Activated T-cell treated with anti-CD3 and anti-CD28 coated beads for 24 hours (primary cell): ENCODE measurements at regions not wholly inside any gene's neighbourhood (a gene's known extent, or its start where the extent isn't known, plus 50 kb on each side); places are given as distances from the start of the nearest gene placed in this dataset.
"Not testable (repeated sequence)": the region's sequence is repeated elsewhere in the genome, so short reads cannot be mapped to it uniquely, and the experiment has no call there.

ENCODE experiments used
- DNase-seq: peaks from one replicate; pipeline ENCODE4 v3.0.0-alpha.2; 2020; ENCODE audit warnings: low read depth

GRCh38 chr14:97802430-97803373 is 1005.5 kb downstream of the VRK1 start:
- DNase-seq, result no peak

DNA sequence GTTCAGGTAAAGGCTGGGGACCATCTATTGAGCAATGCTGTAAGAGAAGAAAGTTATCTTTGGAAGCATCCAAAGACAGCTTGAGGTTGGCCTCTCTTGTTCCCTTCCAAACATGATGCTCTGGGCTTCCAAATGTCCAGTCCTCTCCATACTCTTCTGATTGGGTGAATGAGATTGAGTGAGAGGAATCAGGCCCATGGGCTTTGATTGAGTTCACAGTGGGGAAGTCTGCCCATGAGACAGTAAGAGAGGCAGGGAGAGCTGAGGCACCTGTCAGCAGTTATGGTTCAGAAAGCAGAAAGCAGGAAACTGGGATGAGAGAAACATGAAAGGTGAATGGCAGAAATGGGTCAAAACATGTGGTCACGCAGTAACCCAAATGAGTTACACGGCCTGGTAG is 1006.9 kb downstream of the VRK1 start:
- no peak for DNase-seq

GRCh38 chr14:97806891-97807290 is 1009.7 kb downstream of the VRK1 start:
- no peak for DNase-seq

GRCh38 chr14:97808541-97808940 is 1011.4 kb downstream of the VRK1 start:
- not testable (repeated sequence) for DNase-seq

GRCh38 chr14:97813556-97813955 is 1016.4 kb downstream of the VRK1 start:
- DNase-seq, result no peak

- DNase-seq, result no peak
Measured at GRCh38 chr14:97820781-97821180, 1023.6 kb downstream of the VRK1 start.

DNA sequence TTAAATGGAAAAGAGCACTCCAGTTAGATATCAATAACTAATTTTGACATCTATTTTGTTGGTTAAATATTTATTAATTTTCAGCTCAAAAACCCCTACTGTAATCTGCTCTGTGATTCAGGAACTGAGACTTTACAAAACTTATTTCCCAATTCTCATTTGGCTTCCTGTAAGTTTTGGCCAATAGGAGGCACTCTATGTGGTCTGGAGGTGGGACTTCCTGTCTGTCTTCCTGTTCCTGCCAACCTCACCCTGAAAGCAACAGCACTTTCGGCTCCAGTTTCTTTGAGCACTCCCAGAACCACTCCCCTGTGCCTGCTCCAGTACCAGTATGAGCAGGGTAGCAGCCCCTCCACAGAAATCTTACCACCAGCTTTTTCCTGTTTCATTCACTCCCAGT is 1027.0 kb downstream of the VRK1 start:
- DNase-seq, result no peak

GRCh38 chr14:97827746-97828145 is 1030.6 kb downstream of the VRK1 start:
- no peak for DNase-seq

DNA sequence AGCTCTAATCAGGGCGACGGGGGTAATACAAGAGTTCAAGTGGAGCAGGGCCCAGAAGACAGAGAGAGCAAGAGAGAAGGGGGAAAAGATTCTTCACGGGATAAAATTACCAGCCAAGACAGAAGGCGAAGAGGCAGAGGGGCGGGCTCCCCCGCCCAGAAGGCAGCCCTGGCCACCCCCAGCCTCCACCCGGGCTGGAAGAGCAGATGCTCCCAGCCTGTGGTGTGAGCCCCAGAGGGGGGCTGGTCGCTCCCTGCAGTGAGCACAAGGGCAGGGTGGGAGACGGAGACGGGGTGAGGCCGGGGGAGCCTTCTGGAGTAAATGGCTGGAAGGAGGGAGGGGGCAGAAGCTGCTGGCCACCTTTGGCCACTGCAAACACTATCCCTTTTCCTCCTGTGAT is 1035.6 kb downstream of the VRK1 start:
- DNase-seq, result no peak

DNA sequence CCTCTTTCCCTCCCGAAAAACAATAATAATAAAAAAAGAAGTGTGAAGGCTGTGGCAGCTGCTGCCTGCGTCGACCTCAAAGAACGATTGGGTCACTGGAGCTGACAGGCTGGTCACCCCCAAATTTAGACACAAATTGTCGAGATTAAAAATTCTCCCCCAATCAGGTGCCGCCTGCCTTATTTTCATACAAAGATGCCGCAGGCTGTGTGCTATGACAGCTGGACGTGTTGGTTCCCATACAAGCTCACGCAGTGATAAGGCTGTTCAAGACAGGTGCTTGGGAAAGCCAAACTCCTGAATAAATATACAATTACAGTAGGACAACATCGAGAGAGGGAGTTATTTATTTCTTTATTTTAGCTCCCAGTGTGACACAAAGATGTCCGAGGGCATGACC is 1041.8 kb downstream of the VRK1 start:
- no peak for DNase-seq

- DNase-seq, result no peak
Measured at GRCh38 chr14:97840159-97840558, 1043.0 kb downstream of the VRK1 start.

- DNase-seq, result no peak
Measured at GRCh38 chr14:97841762-97842161, 1044.6 kb downstream of the VRK1 start.

DNA sequence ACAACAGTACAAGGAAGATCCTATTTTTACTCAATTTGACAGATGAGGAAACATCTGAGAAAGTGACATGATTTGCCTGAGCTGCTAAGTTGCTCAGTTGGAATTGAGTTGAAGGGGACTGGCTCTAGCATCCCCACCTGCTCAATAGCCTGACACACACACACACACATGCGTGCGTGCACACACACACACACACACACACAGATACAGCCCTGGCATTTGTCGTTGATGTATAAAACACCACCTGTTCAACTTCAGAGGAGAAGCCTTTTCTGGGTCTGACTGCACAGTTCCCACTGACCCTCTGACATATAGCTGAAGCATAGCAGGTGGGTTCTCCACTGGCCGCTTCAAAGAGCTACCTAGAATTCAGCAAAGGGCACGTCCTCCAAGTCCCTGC is 1045.9 kb downstream of the VRK1 start:
- no peak for DNase-seq

- DNase-seq, result no peak
Measured at GRCh38 chr14:97844042-97844441, 1046.9 kb downstream of the VRK1 start.

DNA sequence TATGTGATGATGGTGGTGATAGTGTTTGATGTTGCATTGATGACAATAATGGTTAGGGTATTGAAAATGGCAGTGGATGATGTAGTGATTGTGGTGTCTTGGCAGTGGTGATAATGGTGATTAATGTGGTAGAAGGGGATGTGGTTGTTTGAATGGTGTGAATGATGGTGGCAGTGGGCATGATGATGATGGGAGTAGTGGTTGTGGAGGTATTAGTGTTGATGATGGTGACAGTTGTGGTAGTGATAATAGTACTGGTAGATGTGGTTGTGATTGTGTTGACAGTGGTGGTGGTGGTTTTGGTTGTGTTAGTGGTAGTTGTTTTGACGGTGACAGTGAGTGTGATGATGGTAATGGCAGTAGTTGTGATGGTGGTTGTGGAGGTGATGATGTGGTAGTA is 1049.0 kb downstream of the VRK1 start:
- DNase-seq, result no peak

DNA sequence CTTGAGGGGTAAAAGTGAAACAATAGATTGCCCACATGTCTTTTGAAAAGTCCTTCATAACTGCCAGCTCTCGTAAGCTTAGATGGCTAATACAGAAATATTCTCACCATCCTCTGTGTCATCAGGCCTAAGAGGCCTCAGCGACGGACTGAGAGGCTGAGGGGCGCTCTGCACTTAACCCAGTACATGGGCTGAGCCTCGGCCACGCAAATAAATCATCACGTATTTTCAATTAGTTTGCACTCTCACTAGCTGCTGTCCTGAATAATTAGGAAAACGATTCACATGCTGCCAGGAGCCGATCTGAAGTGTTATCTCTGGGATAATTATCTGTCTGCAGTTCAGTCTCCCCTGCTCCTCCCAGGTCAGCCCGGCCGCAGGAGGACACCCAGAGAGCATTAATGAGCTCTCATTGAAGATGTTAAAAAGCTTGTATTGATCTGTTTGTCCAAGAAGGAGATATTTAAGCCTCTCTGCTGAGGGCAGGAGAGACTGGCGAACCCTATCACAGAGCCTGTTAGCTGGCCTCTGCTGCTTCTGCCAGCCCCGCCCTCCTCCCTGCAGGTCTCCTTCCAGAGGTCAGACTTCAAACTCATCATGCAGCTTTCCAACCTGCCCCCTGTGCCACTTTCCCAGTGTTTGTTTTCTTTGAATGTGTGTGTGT is 1051.3 kb downstream of the VRK1 start:
- no peak for DNase-seq

DNA sequence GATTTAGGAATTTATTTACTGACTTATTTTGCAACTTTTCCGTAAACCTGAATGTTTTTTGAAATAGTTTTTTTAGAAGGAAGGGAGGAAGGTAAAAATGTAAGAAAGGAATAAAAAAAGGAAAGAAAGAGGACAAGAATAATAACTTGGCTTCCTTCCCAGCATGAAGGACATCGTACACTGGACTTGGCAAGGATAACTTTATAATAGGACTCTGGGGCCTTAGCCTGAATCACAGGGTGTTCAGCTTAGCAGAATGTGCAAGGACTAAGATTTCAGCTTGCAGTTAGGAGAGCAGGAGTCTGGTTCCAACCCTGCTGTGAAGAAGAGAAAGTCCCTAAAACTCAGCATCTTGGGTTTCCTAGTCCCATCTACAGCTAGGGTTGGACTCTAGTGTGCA is 1053.3 kb downstream of the VRK1 start:
- DNase-seq, result no peak

DNA sequence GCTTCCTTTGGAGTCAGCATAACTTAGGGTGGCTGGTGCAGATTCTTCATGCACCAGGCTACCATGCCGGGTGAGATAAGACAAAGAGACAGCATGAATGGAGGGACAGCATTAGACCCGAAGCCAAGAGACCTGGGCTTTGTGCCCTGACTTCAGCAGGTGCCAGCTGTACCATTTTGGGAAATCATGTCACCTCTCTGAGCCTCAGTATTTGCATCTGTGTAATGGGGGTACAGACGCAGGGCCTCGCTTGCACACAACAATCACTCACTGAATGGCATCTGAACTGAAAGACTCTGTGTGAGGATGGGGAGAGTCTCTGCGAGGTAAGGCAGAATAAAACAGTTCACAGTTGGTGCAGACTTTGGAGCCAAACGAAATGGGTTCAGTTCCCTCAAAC is 1053.7 kb downstream of the VRK1 start:
- DNase-seq, result no peak

- DNase-seq, result no peak
Measured at GRCh38 chr14:97851428-97851995, 1054.3 kb downstream of the VRK1 start.

DNA sequence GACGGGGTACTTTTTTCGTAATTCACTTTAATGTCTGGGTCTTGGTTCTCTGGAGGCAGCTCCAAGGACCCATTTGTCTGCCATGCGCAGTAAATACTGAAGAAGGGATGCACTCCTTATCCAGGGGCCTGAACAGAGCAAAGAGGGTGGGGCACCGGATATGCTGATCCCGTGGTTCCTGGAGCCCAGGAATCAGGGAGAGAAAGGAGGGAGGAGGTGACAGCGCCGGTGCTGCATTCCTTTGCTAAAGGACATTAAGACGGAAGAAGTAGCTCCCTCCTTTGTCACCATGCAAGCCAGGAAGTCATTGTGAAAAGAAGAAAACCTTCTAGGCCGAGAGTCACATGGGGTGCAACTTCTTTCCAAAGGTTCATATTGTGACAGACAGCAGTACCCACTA is 1057.7 kb downstream of the VRK1 start:
- no peak for DNase-seq

DNA sequence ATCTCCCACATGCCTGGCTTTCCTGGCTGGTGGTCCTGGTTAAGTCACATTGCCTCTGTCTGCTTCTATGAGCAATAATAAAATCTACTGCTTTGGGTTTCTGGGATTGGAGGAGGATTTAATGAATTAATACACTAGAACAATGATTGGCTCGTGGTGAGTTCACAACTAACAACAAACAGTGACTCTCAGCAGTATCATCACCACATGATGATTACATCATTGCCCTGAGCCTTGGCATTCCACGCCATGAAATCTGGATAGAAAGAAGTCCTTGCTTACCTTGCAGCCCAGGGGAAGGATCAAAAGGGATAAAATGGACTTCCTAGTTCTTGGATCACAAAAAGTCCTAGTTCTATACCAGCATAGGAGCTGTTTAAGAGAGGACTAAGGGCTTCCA is 1069.0 kb downstream of the VRK1 start:
- DNase-seq, result no peak

DNA sequence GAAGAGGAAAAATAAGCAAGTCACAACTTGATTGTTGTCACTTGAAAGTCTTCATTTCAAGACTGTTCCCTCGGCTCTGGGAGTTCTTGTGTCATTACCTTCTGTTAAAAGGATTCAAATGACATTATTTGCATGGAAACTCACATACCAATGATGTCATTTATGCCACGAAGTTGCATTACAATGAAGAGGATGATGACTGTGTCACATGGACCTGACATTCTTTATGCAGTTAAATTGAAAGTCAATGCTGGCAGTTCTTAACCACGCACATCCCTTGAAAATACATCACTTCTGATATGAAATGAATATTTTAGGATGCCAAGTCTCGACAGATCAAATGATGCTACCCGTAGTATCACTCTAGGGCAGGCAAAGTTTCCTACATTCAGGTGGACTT is 1069.5 kb downstream of the VRK1 start:
- no peak for DNase-seq

GRCh38 chr14:97873291-97873690 is 1076.1 kb downstream of the VRK1 start:
- no peak for DNase-seq
